Left cardiac atrium (tissue), 4 donors: ENCODE measurements at regions not wholly inside any gene's neighbourhood (a gene's known extent, or its start where the extent isn't known, plus 50 kb on each side); places are given as distances from the start of the nearest gene placed in this dataset.
A peak's percentile ranks its signal among the peaks of the same experiment; 100 is the strongest.

Experiments
- ATAC-seq, 2 donors: fragments of 200-7000 bp; cut with Tn5 transposase; one replicate each; pipeline ENCODE4 v1.9.1; 2020; ENCODE audit warnings: mild to moderate bottlenecking in 2 of 2, moderate library complexity in 2 of 2
- DNase-seq: peaks from one replicate; pipeline ENCODE4 v3.0.0-alpha.2; 2020
- intact Hi-C, 2 donors: fragments of 100-400 bp; cut with DNase I; formaldehyde crosslinking; loops; one replicate each; pipeline versions ENCODE4 v1.14.1 to v1.15.1; 2022 to 2023
- donor health status: DM: no; HTN: yes; CAD: no.
- donor health status: DM: no; HTN: yes; CAD: no; lungs with severe emphysema.
- donor health status: DM: yes; HTN: yes; CAD: no.
- donor health status: Dilated cardiomyopathy.

DNA sequence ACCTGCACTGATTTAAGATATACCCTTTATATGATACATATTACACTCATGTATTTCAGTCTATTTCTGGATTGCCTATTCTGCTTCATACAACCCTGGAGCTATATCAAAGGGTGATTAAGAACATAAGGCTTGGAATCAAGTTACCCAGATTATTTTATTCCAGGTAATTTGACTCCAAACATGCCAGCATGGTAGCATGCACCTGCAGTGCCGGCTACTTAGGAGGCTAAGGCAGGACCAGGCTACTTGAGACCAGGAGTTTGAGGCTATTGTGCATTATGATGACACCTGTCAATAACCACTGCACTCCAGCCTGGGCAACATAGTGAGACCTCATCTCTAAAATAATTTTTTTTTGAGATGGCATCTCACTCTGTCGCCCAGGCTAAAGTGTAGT lies 50.4 kb upstream of the NEO1 start:
- no peak for DNase-seq
- no peak for ATAC-seq
- intact Hi-C loops, result no loop called here

DNA sequence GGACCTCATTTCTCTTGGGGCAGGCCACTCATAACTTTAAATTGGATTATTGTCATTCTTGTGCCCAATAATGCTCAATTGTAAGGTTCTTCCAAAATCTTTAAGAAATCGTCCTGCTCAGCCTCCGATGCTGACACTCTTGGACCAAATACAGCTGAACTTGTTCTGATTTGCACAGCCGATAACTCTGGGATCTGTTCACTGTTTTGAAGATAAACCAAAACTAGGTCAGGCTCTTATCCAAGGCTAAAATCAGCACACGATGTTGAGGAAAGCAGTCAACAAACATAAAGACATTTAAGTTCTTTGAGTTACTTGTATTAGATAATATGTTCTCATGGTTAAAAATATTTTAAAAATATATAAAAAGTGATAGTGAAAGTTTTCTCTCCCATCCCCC lies 52.0 kb upstream of the NEO1 start:
- DNase-seq (no peak), ATAC-seq (no peak)
- intact Hi-C loops, result no loop called here

- ATAC-seq (no peak), DNase-seq (no peak)
Observed at GRCh38 chr15:72999586-72999985, 52.7 kb upstream of the NEO1 start.

GRCh38 chr15:72998681-72999466 lies 53.4 kb upstream of the NEO1 start:
- DNase-seq (no peak), ATAC-seq (no peak)
- intact Hi-C loops, result no loop called here

More at GRCh38 chr15:72999586-72999985, 52.7 kb upstream of the NEO1 start:
- intact Hi-C loops, result no loop called here

- no peak for DNase-seq
- peak; percentile 47 to 67 for ATAC-seq
- intact Hi-C loops, result no loop called here
Observed at GRCh38 chr15:72998226-72998625, 54.0 kb upstream of the NEO1 start.

DNA sequence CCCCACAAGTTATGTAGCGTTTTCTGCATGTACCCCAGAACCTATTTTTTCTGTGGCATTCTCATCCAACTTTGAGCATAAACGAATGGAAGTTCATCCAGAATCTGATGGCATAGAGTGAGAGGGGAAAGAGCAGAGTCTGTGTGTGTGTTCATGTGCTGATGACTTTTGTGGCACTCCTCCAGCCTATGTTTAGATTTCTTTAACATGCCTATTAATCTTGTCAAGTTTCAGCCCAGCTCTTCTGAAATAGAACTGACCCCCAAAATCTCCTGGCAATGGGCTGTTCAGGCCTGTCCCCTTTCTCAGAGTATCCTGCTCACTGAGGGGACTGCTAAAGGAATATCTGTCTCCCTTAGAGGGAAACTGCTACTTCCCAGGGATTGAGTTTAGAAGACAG lies 56.4 kb upstream of the NEO1 start:
- intact Hi-C loops, result no loop called here
- DNase-seq, result no peak
- no peak for ATAC-seq

DNA sequence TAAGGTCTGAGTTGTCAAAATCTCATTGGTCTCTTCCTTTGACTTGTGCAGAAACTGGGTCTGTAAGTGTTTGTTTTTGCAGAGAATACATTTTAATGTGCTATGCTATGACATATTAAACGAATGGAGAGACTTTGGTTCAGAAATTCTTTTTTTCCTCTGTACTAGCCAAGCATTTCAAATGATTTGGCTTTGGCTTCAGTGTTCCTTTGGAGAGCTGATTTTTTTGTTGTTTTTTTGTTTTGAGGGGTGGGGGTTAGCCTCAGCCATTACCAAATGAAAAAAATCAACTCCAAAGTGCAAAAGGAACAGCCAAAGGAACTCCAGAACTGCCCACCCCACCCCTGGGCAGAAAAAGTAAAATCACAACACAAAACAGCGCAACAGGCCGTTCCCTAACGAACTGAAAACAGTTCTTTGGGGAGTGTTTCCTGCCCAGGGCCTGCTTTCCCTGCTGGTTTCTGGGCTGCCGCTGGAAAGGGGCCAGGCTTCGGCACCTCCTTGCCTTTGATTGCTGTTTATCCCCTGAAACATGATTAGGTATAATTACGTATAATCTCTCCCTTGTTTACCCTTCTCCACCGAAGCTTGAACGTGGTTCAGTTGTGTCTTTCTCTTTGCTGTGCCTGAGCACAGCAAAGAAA lies 57.6 kb upstream of the NEO1 start:
- intact Hi-C loops, result no loop called here
- peak; percentile 25 to 30 for ATAC-seq
- peak; percentile 35 for DNase-seq

DNA sequence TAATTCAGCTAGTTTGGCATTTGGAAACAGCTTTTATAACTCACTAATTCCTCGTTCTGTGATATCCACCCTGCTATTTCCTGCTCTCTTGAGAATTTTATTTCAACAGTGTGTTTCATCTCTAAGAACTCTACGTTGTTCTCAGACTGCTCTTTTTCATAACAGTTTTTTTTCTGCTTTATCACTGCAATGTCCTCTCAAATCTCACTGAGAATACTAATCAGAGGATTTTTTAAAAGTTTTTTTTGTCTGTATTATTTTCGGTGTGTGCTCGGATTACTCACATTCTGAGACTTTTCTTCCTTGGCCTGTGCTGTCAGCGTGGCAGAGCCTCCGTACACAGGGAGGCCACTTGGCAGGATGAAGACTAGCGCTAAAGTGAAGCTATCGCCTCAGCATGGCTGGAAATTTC lies 59.4 kb upstream of the NEO1 start:
- ATAC-seq, result peak; percentile 62 to 76
- intact Hi-C loops, result no loop called here
- DNase-seq, result no peak

DNA sequence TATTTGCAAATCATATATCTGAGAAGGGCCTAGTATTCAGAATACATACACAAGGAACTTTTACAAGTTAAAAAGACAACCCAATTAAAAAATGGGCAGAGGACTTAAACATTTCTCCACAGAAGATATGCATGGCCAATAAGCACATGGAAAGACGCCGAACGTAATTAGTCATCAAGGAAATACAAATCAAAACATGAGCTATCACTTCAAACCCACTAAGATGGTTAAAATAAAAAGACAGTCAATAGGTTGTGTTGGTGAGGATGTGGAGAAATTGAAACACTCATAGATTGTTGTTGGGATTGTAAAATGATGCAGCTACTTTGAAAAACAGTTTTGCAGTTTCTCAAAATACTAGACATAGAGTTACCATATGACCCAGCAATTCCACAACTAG lies 61.2 kb upstream of the NEO1 start:
- no peak for ATAC-seq
- intact Hi-C loops, result no loop called here
- DNase-seq, result no peak

GRCh38 chr15:72983801-72984545 lies 68.3 kb upstream of the NEO1 start:
- peak in 1 of 2 donors; percentile 38 for ATAC-seq
- no peak for DNase-seq
- intact Hi-C loops, result no loop called here

DNA sequence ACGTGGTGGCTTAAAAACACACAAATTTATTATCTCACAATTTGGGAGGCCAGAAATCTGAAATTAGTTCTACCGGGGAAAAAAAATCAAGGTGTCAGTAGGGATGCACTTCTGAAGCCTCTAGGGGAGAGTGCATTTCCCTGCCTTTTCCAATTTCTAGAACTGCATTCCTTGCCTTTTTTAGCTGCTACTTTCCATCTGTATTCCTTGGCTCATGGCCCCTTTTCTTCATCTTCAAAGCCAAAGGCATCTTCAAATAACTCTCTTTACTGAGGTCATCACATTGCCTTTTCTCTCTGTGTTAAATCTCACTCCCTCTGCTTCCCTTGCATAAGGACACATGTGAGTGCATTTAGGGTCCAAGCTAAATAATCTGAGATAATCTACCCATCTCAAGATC lies 69.5 kb upstream of the NEO1 start:
- ATAC-seq (no peak), DNase-seq (no peak)
- intact Hi-C loops, result no loop called here

DNA sequence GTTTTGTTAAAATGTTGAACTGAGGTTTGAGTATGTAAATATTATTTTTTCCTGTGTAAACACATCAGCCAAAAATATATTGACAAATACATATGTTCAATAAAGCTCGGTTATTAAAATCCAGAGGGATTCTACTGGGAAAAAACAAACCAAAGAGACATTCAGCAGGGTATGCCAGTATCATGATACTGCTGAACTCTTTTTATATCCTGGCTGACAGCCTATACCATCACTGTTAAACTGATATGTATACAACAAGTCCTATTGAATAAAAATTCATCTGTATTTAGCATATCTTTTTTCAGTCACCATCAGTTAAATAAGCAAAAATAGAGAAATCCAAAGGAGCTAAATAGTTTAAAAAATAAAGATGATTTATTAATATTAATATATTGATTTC lies 71.6 kb upstream of the NEO1 start:
- DNase-seq, result no peak
- intact Hi-C loops, result no loop called here
- ATAC-seq, result no peak

DNA sequence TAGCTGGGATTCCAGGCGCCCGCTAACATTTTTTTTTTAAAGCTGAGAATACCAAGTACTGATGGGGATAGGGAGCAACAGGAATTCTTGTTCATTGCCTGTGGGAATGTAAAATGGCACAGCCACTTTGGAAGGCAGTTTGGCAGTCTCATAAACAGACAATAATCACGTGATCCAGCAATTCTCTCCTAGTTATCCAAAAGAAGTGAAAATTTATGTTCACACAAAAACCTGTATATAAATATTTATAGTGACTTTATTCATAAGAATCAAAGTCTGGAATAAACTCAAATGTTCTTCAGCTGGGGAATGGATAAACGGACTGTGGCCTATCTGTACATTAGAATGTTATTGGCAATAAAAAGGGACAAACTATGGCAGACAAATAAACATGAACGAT lies 72.5 kb upstream of the NEO1 start:
- intact Hi-C loops, result no loop called here

GRCh38 chr15:72979308-72979707 lies 73.0 kb upstream of the NEO1 start:
- DNase-seq, result no peak
- intact Hi-C loops, result no loop called here
- no peak for ATAC-seq

More for the DNA sequence above, 72.5 kb upstream of the NEO1 start:
- ATAC-seq (no peak), DNase-seq (no peak)

DNA sequence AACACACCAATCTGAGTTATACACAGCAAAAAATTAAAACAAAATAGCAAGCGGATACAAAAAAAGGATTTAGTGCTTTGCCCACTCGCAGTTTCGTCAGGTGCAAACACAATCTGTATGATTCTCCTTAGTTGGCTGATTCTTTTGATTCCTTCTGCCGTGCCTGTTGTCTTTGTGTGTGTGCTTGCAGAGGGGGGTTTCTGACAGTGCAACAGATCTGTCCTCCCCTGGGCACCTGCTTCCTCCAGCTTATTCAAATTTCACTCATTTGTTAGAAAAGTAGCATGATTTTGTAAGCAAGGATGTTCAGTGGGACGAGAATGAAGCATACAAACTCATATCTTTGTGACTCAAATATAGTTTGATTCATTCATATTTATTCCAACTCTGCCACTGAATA lies 74.0 kb upstream of the NEO1 start:
- DNase-seq (no peak), ATAC-seq (no peak)
- intact Hi-C loops, result no loop called here

DNA sequence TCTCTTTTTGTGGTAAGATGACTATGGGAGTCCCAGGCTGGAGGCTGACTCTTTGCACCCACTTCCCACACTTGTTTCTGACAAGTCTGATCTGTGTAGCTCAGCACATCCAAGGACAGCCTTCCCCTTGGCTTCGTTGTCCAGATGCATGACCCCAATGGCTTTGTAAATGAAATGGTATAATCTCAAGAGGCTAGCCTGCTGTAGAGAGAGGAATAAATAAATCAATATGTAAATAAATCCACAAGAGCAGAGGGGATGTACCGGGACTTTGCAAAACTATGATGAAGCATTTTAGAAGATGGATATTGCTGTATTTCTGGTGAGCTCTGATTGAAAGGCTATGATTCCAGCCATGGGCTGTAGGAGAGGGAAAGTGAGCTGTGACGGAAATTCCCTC lies 79.9 kb upstream of the NEO1 start:
- intact Hi-C loops, result no loop called here
- no peak for DNase-seq
- no peak for ATAC-seq

GRCh38 chr15:72971766-72972165 lies 80.5 kb upstream of the NEO1 start:
- ATAC-seq (peak in 1 of 2 donors; percentile 30), DNase-seq (no peak)
- intact Hi-C loops, result no loop called here

DNA sequence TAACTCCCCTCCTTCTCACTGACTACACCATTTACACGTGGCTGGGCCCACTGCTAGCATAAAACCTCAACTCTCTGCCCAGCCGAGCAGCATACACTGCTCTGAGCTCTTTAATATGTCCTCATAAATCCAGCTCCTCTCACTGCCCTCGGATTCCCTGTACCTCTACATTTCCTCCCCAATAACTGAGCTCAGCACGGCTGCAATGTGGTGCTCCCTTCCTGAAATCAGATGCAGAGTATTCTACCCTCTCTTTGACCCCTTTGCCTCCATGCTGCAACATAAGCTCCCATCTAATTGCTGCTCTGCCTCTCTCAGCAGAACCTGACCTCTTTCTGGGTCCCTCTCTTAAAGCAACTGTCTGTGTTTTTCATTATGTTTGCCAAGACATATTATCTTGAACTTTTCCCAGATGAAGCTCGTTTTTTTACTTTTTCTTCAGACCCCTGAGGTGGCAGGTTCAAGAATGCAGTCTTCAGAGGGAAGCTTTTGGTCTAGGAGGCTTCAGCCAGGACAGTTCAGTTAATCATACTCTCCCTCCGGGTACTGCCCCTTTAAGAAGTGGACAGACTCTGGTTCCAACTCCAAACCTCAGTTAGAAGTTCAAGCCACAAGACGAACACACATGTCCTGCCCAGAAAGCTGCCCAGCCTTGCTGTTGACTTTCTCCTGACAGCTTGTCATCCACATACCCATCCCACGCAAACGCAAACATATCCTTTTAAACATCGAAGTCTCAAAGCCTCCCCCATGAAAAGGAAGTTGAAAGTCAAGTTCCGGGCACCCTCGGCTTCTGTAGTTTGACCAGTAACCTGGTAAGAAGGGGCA lies 81.1 kb upstream of the NEO1 start:
- intact Hi-C loops, result no loop called here
- no peak for DNase-seq
- peak in 1 of 2 donors; percentile 76 for ATAC-seq

GRCh38 chr15:72968531-72968922 lies 83.7 kb upstream of the NEO1 start:
- DNase-seq (no peak), ATAC-seq (no peak)
- intact Hi-C loops, result no loop called here
